HG03520 (cell line): ENCODE measurements at regions not wholly inside any gene's neighbourhood (a gene's known extent, or its start where the extent isn't known, plus 50 kb on each side); places are given as distances from the start of the nearest gene placed in this dataset.
"Not testable (repeated sequence)": the region's sequence is repeated elsewhere in the genome, so short reads cannot be mapped to it uniquely, and the experiment has no call there.

Experiments
- ATAC-seq: cut with Tn5 transposase; IDR thresholded peaks from one replicate; pipeline ENCODE4 v1.9.1; 2021; ENCODE audit warnings: mild to moderate bottlenecking, moderate library complexity; ENCODE audit not compliant: unreplicated experiment

DNA sequence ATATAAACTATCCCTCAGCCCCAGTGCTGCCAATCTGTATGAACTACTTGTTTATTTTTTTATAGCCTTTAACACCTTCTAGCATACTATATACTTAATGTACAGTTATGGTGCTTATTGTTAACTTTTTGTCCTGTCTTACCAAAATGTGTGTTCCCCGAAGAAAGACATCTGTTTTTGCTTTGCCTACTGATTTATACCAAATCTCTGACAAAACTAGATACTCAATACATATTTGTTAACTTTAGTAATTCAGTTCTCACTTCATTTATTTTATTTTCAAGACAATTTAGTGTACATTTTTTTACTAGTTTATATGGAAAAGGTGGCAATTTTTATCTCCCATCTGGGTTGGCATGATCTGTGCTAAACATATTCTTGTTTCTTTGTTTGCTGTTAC is 824.3 kb upstream of the ATXN8OS start:
- no peak for ATAC-seq

- no peak for ATAC-seq
Observed at GRCh38 chr13:69280399-69280798, 827.2 kb upstream of the ATXN8OS start.

GRCh38 chr13:69279213-69279612 is 828.4 kb upstream of the ATXN8OS start:
- no peak for ATAC-seq

DNA sequence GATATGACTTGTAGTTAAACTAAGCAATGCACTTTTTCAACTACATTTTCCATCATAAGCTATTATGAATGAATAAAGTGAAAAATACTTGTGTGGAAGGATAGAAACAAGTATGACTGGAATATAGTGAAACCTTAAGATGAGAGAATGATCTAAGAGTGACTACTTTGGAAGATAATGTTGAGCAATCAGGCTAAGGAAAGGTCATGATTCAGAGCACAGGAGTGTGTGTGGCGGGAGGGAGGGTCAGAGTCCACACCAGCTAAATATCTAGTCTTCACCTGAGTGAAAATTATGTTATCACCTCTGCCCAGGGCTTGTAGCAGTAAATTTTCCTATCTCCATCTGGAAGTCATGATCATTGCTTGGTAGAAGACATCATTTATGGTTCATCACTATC is 833.4 kb upstream of the ATXN8OS start:
- ATAC-seq = no peak

DNA sequence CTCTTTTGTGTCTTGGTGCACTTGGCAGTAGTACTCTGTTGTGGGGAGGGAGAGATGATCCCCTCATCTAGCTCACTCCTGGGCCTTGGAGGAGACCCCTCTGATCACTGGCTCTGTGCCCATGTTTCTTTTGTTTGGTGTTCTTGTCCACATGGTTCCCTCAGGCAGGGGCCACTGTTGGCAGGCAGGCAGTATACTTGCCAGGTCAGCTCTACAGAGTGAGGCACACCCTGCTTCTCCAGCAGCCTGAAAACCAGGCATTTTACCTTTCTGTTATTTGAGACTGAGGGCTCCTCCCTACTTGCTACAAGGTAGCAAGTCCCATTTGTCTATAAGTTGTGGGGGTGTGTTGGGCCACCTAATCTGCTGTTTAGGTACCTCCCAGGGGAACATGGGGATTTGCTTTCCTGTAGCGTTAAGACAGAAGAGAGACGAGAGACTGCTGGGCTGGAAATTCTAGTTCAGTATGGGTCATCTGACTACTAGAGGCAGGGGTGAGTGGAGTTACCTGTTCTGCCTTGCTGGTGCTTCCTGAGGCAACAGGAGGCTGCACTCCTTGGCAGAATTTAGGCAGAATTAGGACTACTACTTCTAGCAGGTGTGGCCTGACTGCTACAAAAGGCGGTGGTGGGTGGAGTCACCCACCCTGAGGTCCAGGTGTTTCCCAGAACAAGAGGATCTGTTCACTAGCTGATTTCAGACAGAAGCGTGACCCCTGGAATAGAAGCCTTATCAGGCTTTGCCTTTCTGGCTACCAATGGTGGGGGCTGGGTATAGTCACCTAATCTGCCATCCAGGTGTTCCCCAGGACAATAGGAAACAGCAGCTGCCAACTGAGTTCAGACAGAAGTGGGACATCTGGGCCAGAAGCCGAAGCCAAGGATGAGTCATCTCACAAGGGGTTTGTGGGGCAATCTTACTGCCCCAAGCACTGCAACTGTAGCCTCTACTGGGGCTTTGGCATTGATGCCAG is 843.0 kb upstream of the ATXN8OS start:
- no peak for ATAC-seq

DNA sequence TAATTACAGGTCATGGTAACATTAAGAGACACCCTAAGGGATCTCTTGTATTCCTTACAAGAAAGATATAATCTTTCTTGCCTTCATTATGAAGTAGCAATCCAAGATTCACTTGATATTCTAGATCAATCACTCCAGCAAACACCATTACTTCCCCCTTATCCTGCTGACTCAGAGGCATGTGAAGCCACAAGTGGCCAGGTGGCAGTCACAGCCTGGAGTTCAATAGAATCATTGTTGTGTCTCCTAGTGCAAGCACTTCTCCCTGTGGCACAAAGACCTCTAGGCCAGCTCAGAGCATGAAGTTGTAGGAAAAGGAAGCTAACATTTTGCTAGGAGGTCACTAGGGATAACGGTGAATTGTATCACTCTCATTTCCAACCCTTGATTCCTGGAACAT is 864.3 kb upstream of the ATXN8OS start:
- ATAC-seq = no peak

DNA sequence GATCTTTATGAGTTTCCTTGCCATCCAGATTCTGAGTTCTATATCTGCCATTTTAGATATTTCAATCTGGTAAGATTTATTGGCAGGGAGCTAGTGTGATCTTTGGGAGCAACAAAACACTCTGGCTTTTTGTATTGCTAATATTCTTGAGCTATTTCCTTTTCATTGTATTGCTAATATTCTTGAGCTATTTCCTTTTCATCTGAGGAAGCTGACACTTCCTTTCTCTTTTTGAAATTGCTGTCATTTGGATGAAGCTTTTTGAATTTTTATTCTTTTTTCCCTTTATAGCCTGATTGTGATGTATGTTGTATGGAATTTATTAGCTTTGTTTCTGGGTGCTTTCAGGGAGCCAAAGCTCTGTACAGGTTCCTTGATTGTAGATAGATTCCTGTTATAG is 873.5 kb upstream of the ATXN8OS start:
- ATAC-seq = no peak

DNA sequence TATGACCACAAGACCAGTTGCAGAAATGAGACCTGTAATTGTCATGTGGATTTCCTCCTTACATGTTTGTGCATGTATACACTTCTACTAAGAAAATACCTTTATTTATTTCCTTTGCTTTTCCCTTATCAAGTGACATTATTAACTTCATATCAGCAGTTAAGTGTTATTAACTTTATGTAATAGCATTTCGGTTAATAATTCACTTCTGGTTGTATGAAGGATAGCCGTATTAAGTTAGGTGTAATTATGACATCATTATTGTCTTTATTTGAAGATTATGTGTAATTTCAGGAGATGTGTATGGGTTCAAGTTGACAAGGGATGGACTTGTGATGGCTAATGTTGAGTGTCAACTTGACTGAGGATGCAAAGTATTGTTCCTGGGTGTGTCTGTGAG is 881.2 kb upstream of the ATXN8OS start:
- no peak for ATAC-seq

DNA sequence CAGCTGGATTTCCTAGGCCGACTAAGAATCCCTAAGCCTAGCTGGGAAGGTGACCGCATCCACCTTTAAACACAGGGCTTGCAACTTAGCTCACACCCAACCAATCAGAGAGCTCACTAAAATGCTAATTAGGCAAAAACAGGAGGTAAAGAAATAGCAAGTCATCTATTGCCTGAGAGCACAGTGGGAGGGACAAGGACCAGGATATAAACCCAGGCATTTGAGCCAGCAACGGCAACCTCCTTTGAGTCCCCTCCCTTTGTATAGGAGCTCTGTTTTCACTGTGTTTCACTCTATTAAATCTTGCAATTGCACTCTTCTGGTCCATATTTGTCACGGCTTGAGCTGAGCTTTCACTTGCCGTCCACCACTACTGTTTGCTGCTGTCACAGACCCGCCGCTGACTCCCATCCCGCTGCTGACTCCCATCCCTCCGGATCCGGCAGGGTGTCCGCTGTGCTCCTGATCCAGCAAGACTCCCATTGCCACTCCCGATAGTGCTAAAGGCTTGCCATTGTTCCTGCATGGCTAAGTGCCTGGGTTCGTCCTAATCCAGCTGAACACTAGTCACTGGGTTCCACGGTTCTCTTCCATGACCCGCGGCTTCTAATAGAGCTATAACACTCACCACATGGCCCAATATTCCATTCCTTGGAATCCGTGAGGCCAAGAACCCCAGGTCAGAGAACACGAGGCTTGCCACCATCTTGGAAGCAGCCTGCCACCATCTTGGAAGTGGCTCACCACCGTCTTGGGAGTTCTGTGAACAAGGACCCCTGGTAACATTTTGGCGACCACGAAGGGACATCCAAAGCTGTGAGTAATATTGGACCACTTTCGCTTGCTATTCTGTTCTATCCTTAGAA is 885.8 kb upstream of the ATXN8OS start:
- ATAC-seq = not testable (repeated sequence)

DNA sequence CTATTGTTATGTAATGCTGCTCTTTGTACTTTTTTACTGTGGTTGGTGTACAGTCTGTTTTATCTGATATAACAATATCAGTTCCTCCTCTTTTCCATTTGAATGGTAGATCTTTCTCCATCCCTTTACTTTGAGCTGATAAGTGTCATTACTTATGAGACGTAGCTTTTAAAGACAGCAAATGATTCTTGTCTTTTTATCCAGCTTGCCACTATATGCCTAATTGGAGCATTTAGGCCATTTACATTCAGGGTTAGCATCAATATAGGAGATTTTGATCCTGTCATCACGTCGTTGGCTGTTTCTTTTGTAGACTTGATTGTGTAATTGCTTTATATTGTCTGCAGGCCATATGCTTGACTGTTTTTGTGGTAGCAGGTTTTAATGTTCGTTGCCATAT is 894.2 kb upstream of the ATXN8OS start:
- no peak for ATAC-seq

DNA sequence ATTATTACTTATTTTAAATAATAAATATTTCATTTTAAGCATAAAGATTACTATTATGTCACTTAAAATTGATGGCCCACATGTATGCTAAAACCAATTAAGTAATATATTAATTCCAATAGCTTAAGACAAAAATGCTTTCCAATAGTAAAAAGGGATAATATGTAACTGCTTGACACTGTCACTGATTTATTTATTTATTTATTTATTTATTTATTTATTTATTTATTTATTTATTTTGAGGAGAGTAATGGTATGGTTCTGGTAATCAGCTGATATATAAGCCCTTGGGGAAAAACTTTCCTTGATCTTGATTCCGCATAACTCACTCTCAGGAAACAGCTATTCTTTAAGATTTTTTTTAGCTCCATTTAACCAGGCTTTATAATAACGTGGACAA is 903.0 kb upstream of the ATXN8OS start:
- ATAC-seq = no peak

DNA sequence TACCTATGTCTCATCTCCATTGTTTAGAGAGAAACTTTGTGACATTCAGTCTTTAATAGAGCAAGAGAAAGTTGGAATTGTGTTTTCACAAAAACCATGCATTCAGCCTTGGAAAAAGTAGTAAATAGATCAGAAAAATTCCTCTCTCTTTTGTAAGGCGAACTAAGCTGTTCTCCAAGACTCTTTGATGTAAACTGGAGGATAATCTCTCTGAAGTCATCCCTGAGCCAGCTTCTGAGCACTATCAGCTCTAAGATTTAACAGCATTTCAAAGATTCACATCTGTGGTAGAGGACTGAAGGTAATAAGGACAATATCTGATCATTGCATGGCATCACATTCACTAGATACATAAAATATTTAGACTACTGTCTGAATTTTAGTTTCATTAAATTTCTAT is 904.6 kb upstream of the ATXN8OS start:
- ATAC-seq = no peak

GRCh38 chr13:69199664-69200063 is 908.0 kb upstream of the ATXN8OS start:
- ATAC-seq = no peak

- no peak for ATAC-seq
Observed at GRCh38 chr13:69198706-69199105, 908.9 kb upstream of the ATXN8OS start.

DNA sequence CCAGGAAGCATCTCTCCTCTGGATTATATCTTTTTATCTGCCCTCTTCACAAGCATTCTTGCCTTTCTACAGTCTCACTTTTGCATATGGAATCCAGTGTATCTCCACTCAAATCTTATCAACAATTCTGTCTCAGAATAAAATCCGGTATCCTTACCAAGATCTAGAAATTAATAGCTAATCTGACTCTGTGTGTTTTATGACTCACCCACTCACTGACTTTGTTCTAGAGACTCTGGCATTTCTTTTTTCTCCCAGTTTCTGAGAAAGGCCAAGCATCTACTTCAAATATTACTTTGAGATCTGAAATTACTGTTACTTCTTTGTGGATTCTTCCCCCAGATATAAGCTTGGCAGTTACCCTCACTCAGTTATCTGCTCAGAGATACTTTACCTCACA is 913.5 kb upstream of the ATXN8OS start:
- ATAC-seq = no peak

- no peak for ATAC-seq
Observed at GRCh38 chr13:69180034-69180433, 927.6 kb upstream of the ATXN8OS start.

- ATAC-seq = no peak
Observed at GRCh38 chr13:69178000-69178399, 929.6 kb upstream of the ATXN8OS start.

GRCh38 chr13:69168436-69168835 is 939.2 kb upstream of the ATXN8OS start:
- ATAC-seq = no peak

GRCh38 chr13:69155136-69155535 is 952.5 kb upstream of the ATXN8OS start:
- no peak for ATAC-seq

DNA sequence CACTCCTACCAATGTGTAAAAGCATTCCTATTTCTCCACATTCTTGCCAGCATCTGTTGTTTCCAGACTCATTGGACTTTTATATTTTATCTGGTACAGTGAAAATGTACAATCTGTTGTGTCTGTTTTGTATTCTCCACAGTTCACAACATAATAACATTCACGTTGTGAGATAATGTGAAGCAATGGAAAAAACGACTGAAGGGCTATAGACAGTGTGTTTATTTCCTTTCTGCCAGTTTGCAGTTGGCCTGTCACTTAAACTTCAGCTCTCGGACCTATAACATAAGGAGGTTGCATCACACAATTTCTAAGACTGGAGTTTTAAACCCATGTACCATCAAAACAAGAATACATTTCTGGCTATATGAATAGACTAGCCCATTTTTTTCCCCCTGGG is 965.5 kb upstream of the ATXN8OS start:
- no peak for ATAC-seq

- no peak for ATAC-seq
Observed at GRCh38 chr13:69124996-69125395, 982.6 kb upstream of the ATXN8OS start.
